ENCODE measurements at regions not wholly inside any gene's neighbourhood (a gene's known extent, or its start where the extent isn't known, plus 50 kb on each side); places are given as distances from the start of the nearest gene placed in this dataset.

DNA sequence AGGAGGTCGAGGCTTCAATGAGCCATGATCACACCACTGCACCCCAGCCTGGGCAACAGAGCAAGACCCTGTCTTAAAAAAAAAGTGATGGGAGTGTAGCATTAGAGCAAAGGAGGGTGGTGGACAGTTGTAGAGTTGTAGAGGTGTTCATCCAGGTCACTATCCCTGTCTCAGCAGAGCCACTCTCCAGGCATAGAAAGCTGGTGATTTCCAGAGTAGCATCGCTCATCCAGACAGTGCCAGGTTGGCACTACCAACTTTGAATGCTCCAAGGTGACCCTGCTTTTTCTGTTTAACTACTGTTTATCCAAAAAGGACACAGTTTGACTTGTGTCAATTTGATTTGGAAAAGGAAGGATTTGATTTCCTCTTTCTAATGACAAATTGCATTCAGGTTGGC lies 147.3 kb downstream of the USP46 start:
- TF ChIP-seq, protein P1, sequence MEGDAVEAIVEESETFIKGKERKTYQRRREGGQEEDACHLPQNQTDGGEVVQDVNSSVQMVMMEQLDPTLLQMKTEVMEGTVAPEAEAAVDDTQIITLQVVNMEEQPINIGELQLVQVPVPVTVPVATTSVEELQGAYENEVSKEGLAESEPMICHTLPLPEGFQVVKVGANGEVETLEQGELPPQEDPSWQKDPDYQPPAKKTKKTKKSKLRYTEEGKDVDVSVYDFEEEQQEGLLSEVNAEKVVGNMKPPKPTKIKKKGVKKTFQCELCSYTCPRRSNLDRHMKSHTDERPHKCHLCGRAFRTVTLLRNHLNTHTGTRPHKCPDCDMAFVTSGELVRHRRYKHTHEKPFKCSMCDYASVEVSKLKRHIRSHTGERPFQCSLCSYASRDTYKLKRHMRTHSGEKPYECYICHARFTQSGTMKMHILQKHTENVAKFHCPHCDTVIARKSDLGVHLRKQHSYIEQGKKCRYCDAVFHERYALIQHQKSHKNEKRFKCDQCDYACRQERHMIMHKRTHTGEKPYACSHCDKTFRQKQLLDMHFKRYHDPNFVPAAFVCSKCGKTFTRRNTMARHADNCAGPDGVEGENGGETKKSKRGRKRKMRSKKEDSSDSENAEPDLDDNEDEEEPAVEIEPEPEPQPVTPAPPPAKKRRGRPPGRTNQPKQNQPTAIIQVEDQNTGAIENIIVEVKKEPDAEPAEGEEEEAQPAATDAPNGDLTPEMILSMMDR (IDR thresholded peaks at IDR 0.05; ENCODE audit: low read depth, low read length, missing input control), result no peak
- no peak for TF ChIP-seq FOXA2 (IDR thresholded peaks at IDR 0.05)
- no peak for TF ChIP-seq RXRA (IDR thresholded peaks at IDR 0.05)

Measured in liver (tissue), 3 donors.